ENCODE measurements at regions not wholly inside any gene's neighbourhood (a gene's known extent, or its start where the extent isn't known, plus 50 kb on each side); places are given as distances from the start of the nearest gene placed in this dataset.
A peak's percentile ranks its signal among the peaks of the same experiment; 100 is the strongest.

DNA sequence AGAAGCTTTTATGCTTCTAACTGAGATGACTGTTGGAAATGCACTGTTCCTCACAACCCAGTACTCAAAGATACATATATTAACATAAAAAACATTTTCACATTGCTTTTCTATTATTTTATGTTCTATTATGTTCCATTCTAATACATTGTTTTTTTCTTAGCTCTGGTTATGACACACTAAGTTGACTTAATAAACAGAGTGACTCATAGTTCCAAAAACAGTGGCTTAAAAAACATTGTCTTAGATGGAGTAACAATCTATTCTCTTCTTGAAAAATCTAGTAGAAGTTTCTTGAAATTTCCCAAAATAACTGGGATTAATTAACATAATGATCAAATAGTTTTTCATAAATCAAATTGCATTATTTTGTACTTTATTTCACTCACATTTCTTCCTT lies 328.2 kb upstream of the LRATD1 start:
- DNase-seq = no peak

- DNase-seq = no peak
These were observed 326.2 kb upstream of the LRATD1 start for GRCh38 chr2:14306268-14306861.

- no peak for DNase-seq
These were observed 319.2 kb upstream of the LRATD1 start for GRCh38 chr2:14313341-14313740.

DNA sequence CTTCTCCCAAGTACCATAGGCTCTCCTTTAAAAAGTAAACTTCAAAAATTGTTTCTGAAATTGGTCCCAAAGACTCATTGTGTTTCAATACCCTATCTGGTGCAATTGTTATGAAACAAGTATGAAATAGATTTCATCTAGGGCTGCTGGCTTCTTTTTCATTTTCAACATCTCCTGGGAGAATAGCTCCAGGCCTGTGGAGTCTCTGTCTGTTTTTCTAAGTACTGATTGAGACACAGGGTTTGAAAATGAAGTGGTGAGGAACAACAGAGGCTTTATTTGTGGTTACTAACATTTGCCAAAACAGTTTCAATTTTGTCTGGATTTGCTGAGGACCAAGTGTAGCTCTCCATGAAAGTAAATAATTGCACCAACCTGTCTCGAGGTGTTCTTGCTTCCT lies 315.9 kb upstream of the LRATD1 start:
- DNase-seq = no peak

GRCh38 chr2:14321357-14321756 lies 311.2 kb upstream of the LRATD1 start:
- no peak for DNase-seq

DNA sequence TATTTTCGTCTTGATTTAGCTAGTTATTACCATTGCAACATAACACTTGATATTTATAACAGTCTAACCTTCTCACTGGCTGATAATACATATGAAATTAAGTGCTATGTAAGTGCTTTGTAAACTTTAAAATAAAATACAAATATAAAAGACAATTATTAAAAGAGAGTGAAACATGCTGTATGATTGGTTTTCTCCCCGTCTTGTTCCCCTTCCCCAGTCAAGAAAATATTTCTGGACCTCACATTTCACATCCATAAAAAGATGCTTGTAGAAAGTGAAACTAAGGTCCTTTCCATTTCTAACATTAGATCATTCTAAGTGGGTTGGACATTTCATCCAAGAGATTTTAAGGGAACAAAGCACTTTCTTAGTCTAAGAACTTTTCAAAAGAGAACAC lies 310.2 kb upstream of the LRATD1 start:
- no peak for DNase-seq

DNA sequence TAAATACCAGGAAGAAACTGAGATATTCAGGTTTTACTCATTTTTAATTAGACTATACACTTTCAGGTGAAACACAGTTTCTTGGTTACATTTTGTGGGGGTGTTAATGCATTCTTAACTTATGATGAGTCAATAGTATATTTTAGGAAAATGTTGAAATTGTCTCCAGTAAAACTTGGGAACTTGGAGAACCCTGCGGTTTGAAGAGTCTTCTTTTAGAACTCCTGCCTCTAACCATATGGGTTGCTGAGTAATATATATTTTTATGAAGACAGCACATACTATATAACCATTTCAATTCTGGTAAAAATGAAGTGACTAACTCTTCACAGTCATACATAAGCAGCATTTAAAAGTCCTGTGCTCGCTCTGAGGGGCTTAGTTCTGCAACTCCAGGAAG lies 308.2 kb upstream of the LRATD1 start:
- peak; percentile 34 for DNase-seq

GRCh38 chr2:14330884-14331283 lies 301.6 kb upstream of the LRATD1 start:
- no peak for DNase-seq

- DNase-seq = no peak
These were observed 295.6 kb upstream of the LRATD1 start for GRCh38 chr2:14336759-14337382.

GRCh38 chr2:14340703-14341102 lies 291.8 kb upstream of the LRATD1 start:
- no peak for DNase-seq

DNA sequence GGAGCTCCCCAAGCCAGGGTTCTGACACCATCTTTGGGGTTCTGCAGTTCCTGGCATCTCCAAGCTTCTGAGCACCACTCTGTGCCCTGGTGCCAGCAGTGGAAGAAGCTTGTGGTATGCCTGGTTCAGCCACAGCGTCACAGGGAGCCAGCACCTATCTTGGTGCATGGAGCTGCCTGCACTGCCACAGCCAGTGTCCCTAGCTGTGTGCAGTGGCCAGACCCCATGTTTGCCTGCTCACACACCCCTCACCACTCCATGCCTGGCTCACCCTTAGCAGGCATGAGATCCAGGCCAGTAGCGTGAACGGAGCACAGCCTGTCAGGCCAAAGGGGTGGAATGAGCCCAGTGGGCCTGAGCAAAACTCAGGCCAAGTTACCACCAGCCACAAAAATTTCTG lies 290.2 kb upstream of the LRATD1 start:
- DNase-seq = no peak

- DNase-seq = no peak
These were observed 288.2 kb upstream of the LRATD1 start for GRCh38 chr2:14344355-14344754.

DNA sequence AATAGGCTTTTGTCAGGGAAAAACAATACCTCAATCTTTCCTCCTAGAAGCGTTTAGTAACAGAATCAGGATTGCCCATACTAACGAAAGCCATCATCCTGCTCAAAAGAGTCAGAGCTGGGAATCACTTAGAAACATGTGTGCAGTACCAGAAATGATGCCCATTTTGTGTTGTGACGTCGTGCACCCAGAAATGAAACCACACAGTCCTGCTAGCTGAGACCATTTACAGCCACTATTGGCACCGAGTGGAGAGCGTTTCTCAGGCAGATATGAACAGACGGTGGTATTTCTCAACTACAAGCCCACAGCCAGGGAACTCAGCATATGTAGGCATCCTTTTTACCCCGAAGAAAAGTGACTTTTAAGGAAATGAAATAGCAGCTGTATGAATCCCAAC lies 284.3 kb upstream of the LRATD1 start:
- DNase-seq = no peak

- DNase-seq = no peak
These were observed 281.7 kb upstream of the LRATD1 start for GRCh38 chr2:14350856-14351255.

DNA sequence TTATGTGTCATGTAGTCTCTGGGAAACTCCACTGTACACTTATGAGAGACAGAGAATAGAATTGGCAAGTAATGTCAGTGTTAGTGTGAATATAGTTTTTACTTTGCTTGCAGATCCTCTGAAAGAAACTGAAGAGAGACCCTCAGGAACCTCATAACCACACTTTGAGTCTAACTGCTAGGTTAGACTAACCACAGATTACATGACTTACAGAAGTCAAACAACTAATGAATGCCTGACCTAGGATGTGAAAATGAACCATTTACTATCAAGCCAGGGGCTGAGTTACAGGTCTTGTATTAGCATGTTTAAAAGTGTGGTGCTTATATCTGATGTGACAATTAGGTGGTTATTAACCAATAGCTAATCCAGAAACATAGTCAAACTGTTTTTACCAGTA lies 280.4 kb upstream of the LRATD1 start:
- no peak for DNase-seq

- no peak for DNase-seq
These were observed 278.3 kb upstream of the LRATD1 start for GRCh38 chr2:14354231-14354630.

- no peak for DNase-seq
These were observed 277.4 kb upstream of the LRATD1 start for GRCh38 chr2:14355102-14355501.

GRCh38 chr2:14358339-14358738 lies 274.2 kb upstream of the LRATD1 start:
- peak; percentile 4 for DNase-seq

GRCh38 chr2:14358774-14359173 lies 273.7 kb upstream of the LRATD1 start:
- DNase-seq = no peak

DNA sequence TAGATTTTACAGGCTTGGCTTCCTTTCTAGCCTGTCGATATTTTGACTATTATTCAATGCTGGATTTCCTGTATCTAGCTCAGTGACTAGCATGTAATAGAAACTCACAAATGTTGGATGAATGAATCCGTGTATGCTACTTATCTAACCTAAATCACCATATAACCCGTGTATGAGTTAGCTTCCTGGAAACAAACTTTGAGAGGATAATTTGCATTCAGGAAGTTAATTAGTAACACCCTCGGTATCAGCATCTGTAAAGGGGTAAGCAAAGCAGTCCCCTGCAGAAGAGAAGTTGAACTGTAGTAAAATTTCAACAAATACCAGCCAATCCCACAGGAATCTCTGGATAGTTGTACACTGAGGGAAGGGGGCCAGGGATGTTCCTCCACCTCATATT lies 269.4 kb upstream of the LRATD1 start:
- DNase-seq = no peak

DNA sequence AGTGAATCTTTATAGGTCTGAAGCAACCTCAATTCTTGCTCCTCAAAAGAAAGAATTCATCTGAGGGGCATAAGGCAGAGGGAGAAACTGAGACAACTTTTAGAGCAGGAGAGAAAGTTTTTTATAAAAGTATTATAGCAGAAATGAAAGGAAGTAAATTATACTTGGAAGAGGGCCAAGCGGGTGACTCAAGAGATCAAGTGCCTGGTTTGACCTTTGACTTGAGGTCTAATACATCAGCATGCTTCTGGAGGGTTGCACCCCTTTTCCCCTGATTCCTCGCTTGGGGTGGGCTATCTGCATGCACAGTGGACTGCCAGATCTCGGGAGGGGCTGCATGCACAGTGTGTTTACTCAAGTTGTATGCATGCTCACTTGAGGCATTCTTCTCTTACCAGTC lies 268.5 kb upstream of the LRATD1 start:
- no peak for DNase-seq

GRCh38 chr2:14364471-14364870 lies 268.0 kb upstream of the LRATD1 start:
- no peak for DNase-seq

GRCh38 chr2:14385043-14385442 lies 247.5 kb upstream of the LRATD1 start:
- peak; percentile 34 for DNase-seq

DNA sequence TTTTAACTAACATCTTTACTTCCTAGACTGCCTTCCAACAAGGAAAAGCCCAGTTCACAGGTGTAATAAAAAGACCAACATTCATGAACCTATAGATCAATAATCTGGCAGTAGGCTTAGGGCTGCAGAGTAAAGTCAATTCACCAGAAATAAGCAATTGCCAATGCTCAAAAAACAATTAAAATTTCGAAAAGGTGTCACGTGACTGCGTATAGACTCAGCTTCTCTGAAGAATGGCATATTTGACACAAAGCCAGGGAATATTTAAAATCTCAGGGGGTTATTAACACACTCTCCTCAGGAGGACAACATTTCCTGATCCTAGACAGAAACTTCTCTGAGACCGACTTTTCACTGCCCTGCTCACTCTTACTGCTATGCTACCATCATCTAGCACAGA lies 245.2 kb upstream of the LRATD1 start:
- DNase-seq = no peak

- no peak for DNase-seq
These were observed 243.8 kb upstream of the LRATD1 start for GRCh38 chr2:14388724-14389123.
